HG02840 (cell line): ENCODE measurements at regions not wholly inside any gene's neighbourhood (a gene's known extent, or its start where the extent isn't known, plus 50 kb on each side); places are given as distances from the start of the nearest gene placed in this dataset.
"Not testable (repeated sequence)": the region's sequence is repeated elsewhere in the genome, so short reads cannot be mapped to it uniquely, and the experiment has no call there.

ENCODE experiments used
- ATAC-seq: cut with Tn5 transposase; IDR thresholded peaks from one replicate; pipeline ENCODE4 v1.9.1; 2021; ENCODE audit warnings: mild to moderate bottlenecking, moderate library complexity, moderate number of reproducible peaks; ENCODE audit not compliant: unreplicated experiment, low FRiP score

- no peak for ATAC-seq
These were observed 139.9 kb upstream of the NCOR2 start for GRCh38 chr12:124707316-124707715.

- ATAC-seq: no peak
These were observed 139.0 kb upstream of the NCOR2 start for GRCh38 chr12:124706363-124706762.

GRCh38 chr12:124705545-124706138 is 138.2 kb upstream of the NCOR2 start:
- no peak for ATAC-seq

GRCh38 chr12:124704619-124705018 is 137.2 kb upstream of the NCOR2 start:
- ATAC-seq: no peak

- no peak for ATAC-seq
These were observed 136.4 kb upstream of the NCOR2 start for GRCh38 chr12:124703856-124704255.

GRCh38 chr12:124702736-124703135 is 135.3 kb upstream of the NCOR2 start:
- no peak for ATAC-seq

GRCh38 chr12:124700810-124701592 is 133.6 kb upstream of the NCOR2 start:
- ATAC-seq: no peak

GRCh38 chr12:124699909-124700308 is 132.5 kb upstream of the NCOR2 start:
- no peak for ATAC-seq

- ATAC-seq: no peak
These were observed 131.5 kb upstream of the NCOR2 start for GRCh38 chr12:124698998-124699305.

GRCh38 chr12:124698211-124698997 is 131.0 kb upstream of the NCOR2 start:
- no peak for ATAC-seq

GRCh38 chr12:124697722-124698121 is 130.3 kb upstream of the NCOR2 start:
- not testable (repeated sequence) for ATAC-seq

GRCh38 chr12:124696693-124697476 is 129.5 kb upstream of the NCOR2 start:
- ATAC-seq: no peak

GRCh38 chr12:124695861-124696260 is 128.4 kb upstream of the NCOR2 start:
- ATAC-seq: no peak

- ATAC-seq: no peak
These were observed 127.6 kb upstream of the NCOR2 start for GRCh38 chr12:124694846-124695497.

- no peak for ATAC-seq
These were observed 126.8 kb upstream of the NCOR2 start for GRCh38 chr12:124694250-124694649.

- ATAC-seq: no peak
These were observed 125.8 kb upstream of the NCOR2 start for GRCh38 chr12:124693111-124693723.

- ATAC-seq: no peak
These were observed 125.0 kb upstream of the NCOR2 start for GRCh38 chr12:124692443-124692842.

GRCh38 chr12:124691429-124691828 is 124.0 kb upstream of the NCOR2 start:
- ATAC-seq: no peak

- ATAC-seq: no peak
These were observed 122.2 kb upstream of the NCOR2 start for GRCh38 chr12:124689631-124690030.
